B cell (primary cell): ENCODE measurements at regions not wholly inside any gene's neighbourhood (a gene's known extent, or its start where the extent isn't known, plus 50 kb on each side); places are given as distances from the start of the nearest gene placed in this dataset.

Experiments used
- CTCF ChIP-seq: fragments of 200-600 bp; IDR thresholded peaks from one replicate; pipeline ENCODE4 v1.8.0; 2022; ENCODE audit warnings: antibody characterized with exemption, mild to moderate bottlenecking
- EZH2 ChIP-seq: IDR thresholded peaks from 2 replicates; pipeline ENCODE4 v1.6.1; 2012; ENCODE audit warnings: borderline replicate concordance, low read depth, mild to moderate bottlenecking, moderate library complexity, low read length; ENCODE audit not compliant: insufficient read depth, poor library complexity, severe bottlenecking

- TF ChIP-seq CTCF = no peak
- TF ChIP-seq EZH2 = no peak
Measured at GRCh38 chr1:8194481-8195227, 123.3 kb upstream of the SLC45A1 start.
